DMS53 (cell line): ENCODE measurements at regions not wholly inside any gene's neighbourhood (a gene's known extent, or its start where the extent isn't known, plus 50 kb on each side); places are given as distances from the start of the nearest gene placed in this dataset.
"Not testable (repeated sequence)": the region's sequence is repeated elsewhere in the genome, so short reads cannot be mapped to it uniquely, and the experiment has no call there.

Experiments
- DNase-seq: peaks from one replicate; lab custom pipeline; 2025; lab: John Stamatoyannopoulos, UW

GRCh38 chr13:80877944-80878241 is 537.0 kb upstream of the SPRY2 start:
- DNase-seq = no peak

GRCh38 chr13:80877209-80877943 is 536.5 kb upstream of the SPRY2 start:
- DNase-seq = no peak

- no peak for DNase-seq
These were observed 532.7 kb upstream of the SPRY2 start for GRCh38 chr13:80873589-80873988.

- DNase-seq = not testable (repeated sequence)
These were observed 531.0 kb upstream of the SPRY2 start for GRCh38 chr13:80871971-80872370.

GRCh38 chr13:80871481-80871880 is 530.6 kb upstream of the SPRY2 start:
- no peak for DNase-seq

- no peak for DNase-seq
These were observed 529.3 kb upstream of the SPRY2 start for GRCh38 chr13:80870186-80870585.

- no peak for DNase-seq
These were observed 526.0 kb upstream of the SPRY2 start for GRCh38 chr13:80866921-80867320.

GRCh38 chr13:80865329-80865728 is 524.4 kb upstream of the SPRY2 start:
- DNase-seq = no peak

GRCh38 chr13:80862456-80862855 is 521.5 kb upstream of the SPRY2 start:
- no peak for DNase-seq

- no peak for DNase-seq
These were observed 519.9 kb upstream of the SPRY2 start for GRCh38 chr13:80860845-80861244.

GRCh38 chr13:80858131-80858530 is 517.2 kb upstream of the SPRY2 start:
- DNase-seq = no peak

GRCh38 chr13:80857321-80857720 is 516.4 kb upstream of the SPRY2 start:
- DNase-seq = no peak

- DNase-seq = no peak
These were observed 509.8 kb upstream of the SPRY2 start for GRCh38 chr13:80850771-80851170.

GRCh38 chr13:80844164-80844563 is 503.2 kb upstream of the SPRY2 start:
- DNase-seq = no peak

- DNase-seq = peak; percentile 4
These were observed 500.5 kb upstream of the SPRY2 start for GRCh38 chr13:80841414-80841813.

GRCh38 chr13:80840316-80840976 is 499.5 kb upstream of the SPRY2 start:
- DNase-seq = no peak

- no peak for DNase-seq
These were observed 495.0 kb upstream of the SPRY2 start for GRCh38 chr13:80835902-80836301.

- no peak for DNase-seq
These were observed 489.5 kb upstream of the SPRY2 start for GRCh38 chr13:80830431-80830830.

GRCh38 chr13:80828759-80829158 is 487.8 kb upstream of the SPRY2 start:
- no peak for DNase-seq

GRCh38 chr13:80825276-80825675 is 484.4 kb upstream of the SPRY2 start:
- DNase-seq = no peak

GRCh38 chr13:80824229-80824628 is 483.3 kb upstream of the SPRY2 start:
- no peak for DNase-seq

GRCh38 chr13:80823472-80823871 is 482.5 kb upstream of the SPRY2 start:
- DNase-seq = no peak

- no peak for DNase-seq
These were observed 480.5 kb upstream of the SPRY2 start for GRCh38 chr13:80821466-80821865.

- DNase-seq = no peak
These were observed 477.1 kb upstream of the SPRY2 start for GRCh38 chr13:80817979-80818378.
